Renal cortical epithelial cell (primary cell): ENCODE measurements at regions not wholly inside any gene's neighbourhood (a gene's known extent, or its start where the extent isn't known, plus 50 kb on each side); places are given as distances from the start of the nearest gene placed in this dataset.

ENCODE experiments used
- DNase-seq: peaks from one replicate; pipeline ENCODE4 v3.0.0-alpha.2; 2011; ENCODE audit warnings: low read depth

- no peak for DNase-seq
These were observed 56.0 kb upstream of the CD53 start for GRCh38 chr1:110816945-110817344.

- no peak for DNase-seq
These were observed 61.4 kb upstream of the CD53 start for GRCh38 chr1:110811529-110811928.

GRCh38 chr1:110800079-110800478, 72.9 kb upstream of the CD53 start:
- no peak for DNase-seq

- DNase-seq: no peak
These were observed 74.2 kb upstream of the CD53 start for GRCh38 chr1:110798691-110799256.

- no peak for DNase-seq
These were observed 84.3 kb upstream of the CD53 start for GRCh38 chr1:110788673-110789072.

- DNase-seq: no peak
These were observed 85.4 kb upstream of the CD53 start for GRCh38 chr1:110787328-110788071.

- no peak for DNase-seq
These were observed 86.1 kb upstream of the CD53 start for GRCh38 chr1:110786802-110787327.

- DNase-seq: no peak
These were observed 87.3 kb upstream of the CD53 start for GRCh38 chr1:110785612-110786011.

GRCh38 chr1:110785055-110785454, 87.9 kb upstream of the CD53 start:
- no peak for DNase-seq

- DNase-seq: peak; percentile 56
These were observed 89.5 kb upstream of the CD53 start for GRCh38 chr1:110783292-110783918.

GRCh38 chr1:110781525-110781924, 91.4 kb upstream of the CD53 start:
- DNase-seq: no peak

GRCh38 chr1:110780600-110781484, 92.1 kb upstream of the CD53 start:
- DNase-seq: peak; percentile 26

GRCh38 chr1:110779636-110780035, 93.3 kb upstream of the CD53 start:
- DNase-seq: peak; percentile 27

- DNase-seq: no peak
These were observed 94.1 kb upstream of the CD53 start for GRCh38 chr1:110778821-110779220.

- DNase-seq: no peak
These were observed 95.7 kb upstream of the CD53 start for GRCh38 chr1:110777228-110777627.

GRCh38 chr1:110774398-110774797, 98.5 kb upstream of the CD53 start:
- DNase-seq: no peak

GRCh38 chr1:110773813-110774212, 99.1 kb upstream of the KCNA3 start:
- DNase-seq: no peak

GRCh38 chr1:110771245-110772022, 96.7 kb upstream of the KCNA3 start:
- peak; percentile 23 for DNase-seq

GRCh38 chr1:110770832-110771231, 96.1 kb upstream of the KCNA3 start:
- no peak for DNase-seq

- DNase-seq: no peak
These were observed 93.9 kb upstream of the KCNA3 start for GRCh38 chr1:110768605-110769004.

- DNase-seq: no peak
These were observed 91.6 kb upstream of the KCNA3 start for GRCh38 chr1:110766336-110766647.
